Occipital lobe (tissue), 2 donors: ENCODE measurements at regions not wholly inside any gene's neighbourhood (a gene's known extent, or its start where the extent isn't known, plus 50 kb on each side); places are given as distances from the start of the nearest gene placed in this dataset. TPM values are rescaled to one million over a fixed set of nuclear protein-coding genes. Genes with fewer than 3 reads are reported as not detected.

ENCODE experiments used
- DNase-seq: peaks from one replicate; lab custom pipeline; 2025; lab: John Stamatoyannopoulos, UW
- small RNA-seq: library from RNA; depleted of rRNA; stranded (forward); fragments of <200 nt; gene quantifications from one replicate; pipeline ENCODE3, GENCODE V24; 2014

GRCh38 chr10:62738916-62739315, 65.6 kb upstream of the ADO start:
- no peak for DNase-seq

DNA sequence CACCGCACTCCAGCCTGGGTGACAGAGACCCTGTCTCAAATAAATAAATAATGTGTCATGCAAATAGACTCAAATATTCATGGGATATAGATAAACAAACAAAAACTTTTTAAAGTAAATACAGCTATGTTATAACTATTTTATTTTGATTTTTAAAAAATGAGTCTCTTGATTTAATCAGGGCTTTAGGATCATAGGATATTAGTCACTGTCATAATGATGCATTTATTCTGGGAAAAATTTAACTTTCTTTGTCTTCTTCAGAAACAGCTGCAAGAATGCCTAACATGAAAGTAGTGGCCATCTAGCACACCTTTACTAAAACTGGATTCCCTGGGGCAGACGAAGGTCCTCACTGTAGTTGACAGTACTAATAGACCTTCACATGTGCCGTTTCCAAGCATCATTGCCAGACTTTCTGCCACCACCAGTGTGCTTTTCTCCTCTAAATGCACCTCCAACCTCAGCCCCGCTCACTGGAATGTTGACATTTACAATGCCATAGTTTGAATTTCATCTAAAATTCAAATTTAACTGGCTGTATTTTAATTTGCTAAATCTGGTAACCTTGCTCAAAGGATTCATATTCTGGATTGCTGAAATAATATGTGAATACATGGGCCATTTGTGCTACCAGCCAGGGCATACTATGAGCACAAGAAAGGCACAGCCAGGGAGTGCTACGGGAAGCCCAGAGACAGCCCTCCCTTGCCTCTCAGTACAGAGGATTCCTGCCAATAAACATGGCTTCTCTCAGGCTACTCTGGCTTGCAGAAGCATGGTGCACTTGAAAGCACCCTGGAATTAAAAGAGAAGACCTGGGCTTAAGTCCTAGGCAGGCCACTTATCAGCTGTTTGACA, 63.4 kb upstream of the ADO start:
- no peak for DNase-seq

- no peak for DNase-seq
Observed at GRCh38 chr10:62741996-62742395, 62.5 kb upstream of the ADO start.

GRCh38 chr10:62742536-62743061, 61.9 kb upstream of the ADO start:
- DNase-seq: no peak

GRCh38 chr10:62744136-62744535, 60.4 kb upstream of the ADO start:
- DNase-seq: no peak

GRCh38 chr10:62745581-62745980, 58.9 kb upstream of the ADO start:
- DNase-seq: no peak

- DNase-seq: no peak
Observed at GRCh38 chr10:62746951-62747729, 57.4 kb upstream of the ADO start.

- no peak for DNase-seq
Observed at GRCh38 chr10:62748386-62748785, 56.1 kb upstream of the ADO start.

DNA sequence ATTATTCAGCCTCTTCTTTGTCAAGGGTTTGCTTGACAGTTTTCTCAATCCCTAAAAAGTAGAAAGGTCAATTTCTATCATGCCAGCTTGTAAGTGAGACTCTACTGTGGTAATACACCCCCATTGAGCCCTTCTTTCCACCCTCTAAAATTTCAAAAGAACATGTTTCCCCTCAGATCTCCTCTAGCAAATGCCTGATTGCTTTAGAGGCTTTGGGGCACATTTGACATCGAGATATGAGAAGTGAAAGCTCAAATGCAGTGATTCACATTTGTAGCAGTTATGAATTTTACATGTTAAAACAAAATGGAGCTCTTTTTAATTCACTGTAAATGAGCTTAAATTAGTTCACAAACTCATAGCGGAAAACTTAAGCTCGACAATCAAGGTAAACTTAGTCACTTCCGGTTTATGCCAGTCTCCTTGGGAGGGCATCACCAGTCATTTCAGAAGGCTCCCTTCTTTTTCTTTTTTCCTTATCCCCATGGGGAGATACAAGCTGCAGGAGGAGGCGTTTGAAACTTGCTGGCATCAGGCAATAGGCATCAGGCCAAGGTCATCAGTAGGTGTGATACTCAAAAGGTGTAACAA, 55.3 kb upstream of the ADO start:
- DNase-seq: no peak

Small RNAs in the stretch of these regions (small RNA-seq; reads per million reads assigned to genes)
- gene ALDH7A1P4: not detected
